Hepatocyte (in vitro differentiated cells): ENCODE measurements at regions not wholly inside any gene's neighbourhood (a gene's known extent, or its start where the extent isn't known, plus 50 kb on each side); places are given as distances from the start of the nearest gene placed in this dataset.

Experiments used
- CTCF ChIP-seq: fragments of 200-600 bp; sonication (generic); IDR thresholded peaks from 2 replicates; pipeline ENCODE4 v1.5.1; 2016; ENCODE audit warnings: antibody characterized with exemption, mild to moderate bottlenecking; ENCODE audit not compliant: poor library complexity
- EZH2 ChIP-seq: fragments of 200-600 bp; sonication (generic); IDR thresholded peaks from 2 replicates; pipeline ENCODE4 v1.6.1; 2016; ENCODE audit warnings: antibody characterized with exemption, mild to moderate bottlenecking, borderline replicate concordance

- no peak for TF ChIP-seq CTCF
- no peak for TF ChIP-seq EZH2
Measured at GRCh38 chr21:25002676-25003075, 604.6 kb downstream of the MRPL39 start.
